ENCODE measurements at regions not wholly inside any gene's neighbourhood (a gene's known extent, or its start where the extent isn't known, plus 50 kb on each side); places are given as distances from the start of the nearest gene placed in this dataset.
A peak's percentile ranks its signal among the peaks of the same experiment; 100 is the strongest.

- DNase-seq (ENCODE audit: low read depth) = no peak
Measured at GRCh38 chr2:16261071-16261470, 320.7 kb downstream of the MYCN start.

GRCh38 chr2:16260041-16260830 lies 319.9 kb downstream of the MYCN start:
- no peak for DNase-seq (ENCODE audit: low read depth)

- DNase-seq (ENCODE audit: low read depth) = no peak
Measured at GRCh38 chr2:16259010-16259409, 318.7 kb downstream of the MYCN start.

- no peak for DNase-seq (ENCODE audit: low read depth)
Measured at GRCh38 chr2:16258350-16258749, 318.0 kb downstream of the MYCN start.

GRCh38 chr2:16257322-16258028 lies 317.1 kb downstream of the MYCN start:
- DNase-seq (ENCODE audit: low read depth) = no peak

- DNase-seq (ENCODE audit: low read depth) = no peak
Measured at GRCh38 chr2:16256601-16257321, 316.4 kb downstream of the MYCN start.

GRCh38 chr2:16255120-16255519 lies 314.8 kb downstream of the MYCN start:
- DNase-seq (ENCODE audit: low read depth) = no peak

- DNase-seq (ENCODE audit: low read depth) = no peak
Measured at GRCh38 chr2:16254356-16254965, 314.1 kb downstream of the MYCN start.

- no peak for DNase-seq (ENCODE audit: low read depth)
Measured at GRCh38 chr2:16253291-16253690, 312.9 kb downstream of the MYCN start.

GRCh38 chr2:16252891-16253290 lies 312.5 kb downstream of the MYCN start:
- no peak for DNase-seq (ENCODE audit: low read depth)

- DNase-seq (ENCODE audit: low read depth) = no peak
Measured at GRCh38 chr2:16252251-16252650, 311.9 kb downstream of the MYCN start.

GRCh38 chr2:16251511-16252225 lies 311.3 kb downstream of the MYCN start:
- no peak for DNase-seq (ENCODE audit: low read depth)

- peak; percentile 14 for DNase-seq (ENCODE audit: low read depth)
Measured at GRCh38 chr2:16250886-16251285, 310.5 kb downstream of the MYCN start.

- DNase-seq (ENCODE audit: low read depth) = no peak
Measured at GRCh38 chr2:16250466-16250865, 310.1 kb downstream of the MYCN start.

GRCh38 chr2:16250056-16250425 lies 309.7 kb downstream of the MYCN start:
- DNase-seq (ENCODE audit: low read depth) = no peak

- no peak for DNase-seq (ENCODE audit: low read depth)
Measured at GRCh38 chr2:16249246-16250055, 309.1 kb downstream of the MYCN start.

GRCh38 chr2:16248571-16249105 lies 308.3 kb downstream of the MYCN start:
- no peak for DNase-seq (ENCODE audit: low read depth)

GRCh38 chr2:16247326-16248122 lies 307.2 kb downstream of the MYCN start:
- DNase-seq (ENCODE audit: low read depth) = no peak

GRCh38 chr2:16246911-16247310 lies 306.6 kb downstream of the MYCN start:
- no peak for DNase-seq (ENCODE audit: low read depth)
